ENCODE measurements at regions not wholly inside any gene's neighbourhood (a gene's known extent, or its start where the extent isn't known, plus 50 kb on each side); places are given as distances from the start of the nearest gene placed in this dataset.

DNA sequence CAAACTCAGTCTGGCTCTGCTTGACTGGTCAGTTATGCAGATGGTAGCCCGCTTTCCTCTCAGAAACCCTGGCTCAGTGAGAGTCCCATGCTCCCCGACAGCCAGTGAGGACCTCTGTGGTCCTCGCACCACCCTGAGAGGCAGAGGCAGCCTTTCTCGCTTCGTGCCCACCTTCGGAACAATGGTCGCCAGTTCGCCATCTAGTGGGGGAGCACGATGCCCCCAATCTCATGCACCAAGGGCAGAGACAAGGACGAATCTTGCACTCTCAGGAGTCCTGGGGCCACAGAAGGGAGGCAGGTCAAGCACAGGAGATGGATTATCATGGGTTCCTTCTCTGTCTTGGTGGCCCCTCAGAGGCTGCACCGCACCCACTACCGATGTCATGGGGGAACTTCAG, 75.2 kb downstream of the RHCG start:
- no peak for DNase-seq (ENCODE audit: low spot score)

GRCh38 chr15:89419370-89419984, 76.9 kb downstream of the RHCG start:
- no peak for DNase-seq (ENCODE audit: low spot score)

- no peak for DNase-seq (ENCODE audit: low spot score)
Measured at GRCh38 chr15:89417206-89417725, 79.1 kb downstream of the RHCG start.

GRCh38 chr15:89416339-89417183, 79.8 kb downstream of the RHCG start:
- DNase-seq (ENCODE audit: low spot score), result no peak

DNA sequence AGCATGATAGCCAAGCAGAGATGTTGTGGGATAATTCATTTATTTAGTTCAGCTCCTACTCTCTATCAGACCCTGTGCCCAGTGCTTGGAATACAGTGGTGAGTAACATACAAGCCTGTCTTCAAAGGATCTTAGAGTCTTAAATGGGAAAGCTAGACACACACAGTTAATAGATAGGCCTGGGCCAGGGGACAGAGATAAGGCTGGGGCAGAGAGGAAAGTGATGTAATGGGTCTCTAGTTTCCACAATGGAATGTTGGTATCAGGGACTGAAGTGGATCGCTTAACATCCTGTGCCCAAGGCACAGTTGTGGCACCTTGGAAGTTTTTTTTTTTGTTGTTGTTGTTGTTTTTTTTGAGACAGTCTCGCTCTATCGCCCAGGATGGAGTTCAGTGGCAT, 79.9 kb upstream of the POLG start:
- no peak for DNase-seq (ENCODE audit: low spot score)

DNA sequence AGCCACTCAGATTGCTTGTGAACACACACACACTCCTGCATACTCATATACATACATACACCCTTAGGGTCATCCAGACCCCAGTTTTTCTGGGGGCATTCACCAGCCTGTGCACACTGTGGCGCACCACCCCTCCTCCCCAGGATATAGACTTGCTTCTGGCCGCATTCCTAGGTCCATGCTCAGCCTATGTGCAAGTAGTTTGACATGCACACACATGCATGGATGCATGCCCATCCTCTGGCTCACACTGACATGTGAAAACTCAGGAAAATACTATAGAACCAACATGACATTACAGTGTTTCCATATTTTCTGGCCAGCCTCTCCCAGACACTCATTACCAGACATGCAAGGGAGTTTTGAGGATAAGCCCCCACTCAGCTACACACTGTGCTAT, 79.3 kb upstream of the POLG start:
- no peak for DNase-seq (ENCODE audit: low spot score)

DNA sequence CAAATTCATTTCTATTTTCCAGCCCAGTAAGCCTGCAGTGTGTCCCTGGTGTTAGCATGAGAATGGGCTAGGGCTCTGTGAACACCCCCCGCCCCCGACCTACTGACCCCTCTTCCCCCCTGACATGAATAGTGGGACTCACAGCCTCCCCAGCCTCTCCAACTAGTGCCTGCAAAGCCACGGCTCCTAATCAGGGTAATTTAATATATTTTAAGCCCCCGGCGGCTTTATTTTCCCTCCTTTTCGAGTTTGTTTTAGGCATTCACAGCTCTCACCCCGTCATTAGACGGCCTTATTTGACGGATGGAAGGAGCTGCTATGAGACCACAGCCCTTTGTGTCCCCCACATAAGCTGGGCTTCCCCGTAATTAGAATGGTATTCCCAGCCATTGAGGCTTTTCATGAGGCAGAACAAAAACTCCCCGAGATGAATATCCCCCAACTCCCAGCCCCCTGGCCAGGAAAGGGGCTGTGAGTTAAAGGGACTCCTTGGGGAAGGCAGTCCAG, 78.3 kb upstream of the POLG start:
- no peak for DNase-seq (ENCODE audit: low spot score)

GRCh38 chr15:89410039-89410435, 75.4 kb upstream of the POLG start:
- DNase-seq (ENCODE audit: low spot score), result no peak

DNA sequence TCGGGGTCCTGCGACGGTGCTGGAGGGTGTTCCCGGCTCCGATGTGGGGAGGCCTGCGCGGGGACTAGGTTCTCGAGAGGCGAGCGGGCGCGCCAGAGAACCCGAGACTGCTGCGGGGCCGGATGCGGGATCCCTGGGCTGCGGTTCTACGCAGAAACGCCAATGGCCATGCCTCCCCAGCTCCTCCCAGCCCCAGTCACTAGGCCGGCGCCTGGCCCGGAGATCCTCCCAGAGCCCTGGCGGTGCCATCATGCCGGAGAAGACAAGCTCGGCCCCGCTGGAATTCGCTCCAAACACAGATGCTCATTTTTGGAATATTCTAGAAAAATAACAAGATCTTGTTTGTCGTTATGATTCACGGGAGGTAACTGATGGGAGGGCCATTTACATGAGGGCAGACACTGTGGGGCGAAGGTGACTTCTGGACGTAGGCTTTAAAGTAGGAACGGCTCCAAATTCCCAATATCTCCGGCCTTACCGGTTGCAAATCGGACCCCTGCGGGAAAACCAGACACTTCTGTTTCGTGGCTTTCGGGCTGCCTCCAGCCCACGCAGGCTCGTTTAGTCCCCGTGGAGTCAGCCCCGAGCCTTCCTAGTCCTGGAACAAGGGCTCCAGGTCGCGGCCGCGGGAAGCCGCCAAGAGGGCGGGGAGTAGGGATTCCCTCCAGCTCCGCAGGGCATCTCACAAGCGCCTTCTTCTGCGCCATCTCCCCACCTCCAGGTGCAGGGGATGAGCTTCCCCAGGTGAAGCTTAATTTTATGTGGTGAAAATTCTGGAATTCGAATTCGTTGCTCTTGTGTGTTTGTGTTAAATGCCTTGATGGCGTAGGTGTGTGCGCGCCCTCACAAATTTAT, 74.8 kb upstream of the POLG start:
- DNase-seq (ENCODE audit: low spot score), result no peak

DNA sequence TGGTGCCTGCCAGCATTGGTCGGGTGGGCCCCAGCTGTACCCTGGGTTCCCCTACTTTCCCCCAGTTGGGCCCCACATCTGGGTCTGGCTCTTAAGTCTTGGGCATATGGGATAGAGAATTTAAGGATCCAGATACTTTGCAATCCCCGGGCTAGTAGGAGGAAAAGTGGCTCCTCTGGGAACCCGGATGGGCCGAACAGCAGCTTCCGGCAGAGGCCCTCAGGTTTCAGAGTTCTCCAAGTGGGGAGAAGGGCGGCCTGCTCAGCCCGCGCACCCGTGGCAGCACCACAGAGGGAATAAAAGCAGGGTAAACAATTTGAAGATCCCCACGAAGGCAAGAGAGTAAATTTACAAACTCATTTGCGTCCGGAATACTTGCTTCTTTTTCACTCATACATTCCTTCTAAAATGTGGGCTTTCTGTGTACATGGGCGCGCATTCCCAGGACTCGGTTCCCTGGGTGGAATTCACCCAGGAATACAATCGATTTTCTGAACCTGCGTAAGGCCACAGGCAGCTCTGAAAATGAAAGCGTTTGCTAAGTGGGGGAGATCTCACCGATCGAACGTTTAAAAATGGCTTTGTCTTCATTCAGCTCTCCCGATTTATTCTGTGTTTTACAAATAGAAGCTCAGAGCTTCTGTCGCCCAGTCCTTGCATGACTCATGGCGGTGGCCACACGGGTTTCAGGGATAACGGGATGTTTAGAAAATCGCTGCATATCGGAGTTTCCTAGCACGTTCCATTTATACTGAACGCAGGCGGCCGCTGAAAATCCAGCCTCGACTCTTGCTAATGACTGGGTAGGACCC, 74.0 kb upstream of the POLG start:
- no peak for DNase-seq (ENCODE audit: low spot score)

GRCh38 chr15:89406940-89407607, 72.5 kb upstream of the POLG start:
- DNase-seq (ENCODE audit: low spot score), result no peak

- no peak for DNase-seq (ENCODE audit: low spot score)
Measured at GRCh38 chr15:89406218-89406939, 71.8 kb upstream of the POLG start.

DNA sequence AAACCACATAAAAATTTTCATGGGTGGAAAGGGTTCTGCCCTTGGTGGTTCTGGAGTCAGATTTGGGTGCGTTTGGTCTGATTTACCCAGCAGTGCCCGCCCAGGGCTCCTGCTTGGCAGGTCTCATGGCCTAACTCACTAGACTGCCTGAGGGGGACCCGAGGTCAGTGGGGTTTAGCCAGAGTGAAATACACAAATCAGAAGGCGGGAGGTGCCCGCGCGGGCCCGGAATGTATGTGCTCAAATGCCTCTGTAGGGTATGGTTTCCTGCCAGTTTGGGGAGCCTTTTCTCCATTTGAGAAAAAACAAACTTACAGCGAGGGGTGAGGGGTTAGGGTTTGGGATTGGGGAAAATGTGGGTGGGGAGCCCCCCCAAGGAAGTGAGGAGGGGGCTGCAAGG, 70.9 kb upstream of the POLG start:
- no peak for DNase-seq (ENCODE audit: low spot score)

- no peak for DNase-seq (ENCODE audit: low spot score)
Measured at GRCh38 chr15:89404023-89404422, 69.4 kb upstream of the POLG start.

- no peak for DNase-seq (ENCODE audit: low spot score)
Measured at GRCh38 chr15:89402518-89402805, 67.8 kb upstream of the POLG start.

DNA sequence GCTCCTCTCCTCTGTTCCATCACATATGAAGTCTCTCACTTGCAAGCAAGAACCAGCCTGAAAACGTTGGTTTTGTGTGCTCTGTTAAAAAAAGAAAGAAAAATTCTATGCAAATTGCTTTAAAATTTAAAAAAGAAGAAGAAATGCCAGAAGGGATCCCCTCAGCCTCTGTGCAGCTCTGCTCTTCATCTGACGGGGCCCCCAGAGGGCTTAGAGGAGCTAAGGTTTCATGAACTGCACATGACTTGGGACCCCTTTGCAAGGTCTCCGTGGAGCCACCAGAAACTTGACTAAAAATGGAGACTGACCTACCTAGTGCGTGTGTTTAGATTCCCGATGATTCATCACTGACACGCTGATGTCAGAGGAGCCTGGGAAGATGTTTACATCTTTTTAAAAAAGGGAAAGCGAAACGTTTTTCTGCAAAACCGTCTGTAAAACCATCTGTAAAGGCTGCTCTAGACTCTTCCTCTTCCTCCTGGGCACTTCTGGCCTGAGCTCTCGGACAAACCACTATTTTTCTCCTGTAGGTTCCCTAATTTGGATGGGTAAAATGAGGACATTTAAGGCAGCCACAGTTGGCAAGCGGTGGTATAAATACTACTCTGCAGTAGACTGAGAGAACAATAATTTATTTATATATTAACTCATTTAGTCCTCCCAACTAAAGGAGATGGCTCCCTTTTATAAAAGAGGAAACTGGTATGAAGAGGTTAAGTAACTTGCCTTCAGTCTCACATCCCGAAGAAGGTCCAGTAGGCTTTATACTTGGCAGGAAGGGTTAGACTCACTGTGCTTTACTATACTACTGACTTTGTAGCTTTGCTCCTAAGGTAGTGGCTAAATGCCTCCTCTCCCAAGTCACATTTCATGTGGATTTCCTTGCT, 67.2 kb upstream of the POLG start:
- no peak for DNase-seq (ENCODE audit: low spot score)

GRCh38 chr15:89400782-89401545, 66.3 kb upstream of the POLG start:
- DNase-seq (ENCODE audit: low spot score), result no peak

DNA sequence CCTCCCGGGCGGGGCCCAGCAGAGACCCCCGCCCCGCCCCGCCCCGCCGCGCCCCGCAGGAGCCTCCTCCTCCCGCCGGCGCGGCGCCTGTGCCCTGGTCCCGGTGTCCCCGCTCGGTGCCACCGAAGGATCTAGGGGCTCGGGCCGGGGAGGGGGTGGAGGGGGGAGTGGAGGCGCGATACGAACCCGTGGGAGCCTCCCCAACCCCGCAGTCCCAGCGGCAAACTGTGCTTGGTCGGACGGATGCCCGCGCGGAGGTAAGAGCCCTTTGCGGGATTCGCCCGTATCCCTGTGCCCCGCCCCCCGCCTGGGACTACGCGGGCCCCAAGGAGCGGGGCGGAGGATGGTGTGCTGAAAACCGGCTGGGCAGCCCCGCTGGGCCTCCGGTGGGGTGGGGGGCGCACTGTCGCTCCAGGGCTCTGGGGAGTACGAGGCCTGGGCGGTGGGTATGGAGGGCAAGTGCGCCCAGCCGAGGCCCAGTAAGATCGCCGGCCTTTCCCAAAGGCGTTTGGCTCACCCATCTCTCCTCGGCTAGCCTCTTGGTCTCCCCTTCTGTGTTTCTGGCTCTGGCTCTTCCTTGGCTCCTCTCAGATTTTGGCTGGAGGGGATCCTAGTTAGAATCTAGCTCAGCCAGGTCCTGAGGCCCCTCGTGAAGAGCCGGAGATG, 65.6 kb upstream of the POLG start:
- no peak for DNase-seq (ENCODE audit: low spot score)

Measured in globus pallidus (tissue), 1 donor.